ENCODE measurements at regions not wholly inside any gene's neighbourhood (a gene's known extent, or its start where the extent isn't known, plus 50 kb on each side); places are given as distances from the start of the nearest gene placed in this dataset.

DNA sequence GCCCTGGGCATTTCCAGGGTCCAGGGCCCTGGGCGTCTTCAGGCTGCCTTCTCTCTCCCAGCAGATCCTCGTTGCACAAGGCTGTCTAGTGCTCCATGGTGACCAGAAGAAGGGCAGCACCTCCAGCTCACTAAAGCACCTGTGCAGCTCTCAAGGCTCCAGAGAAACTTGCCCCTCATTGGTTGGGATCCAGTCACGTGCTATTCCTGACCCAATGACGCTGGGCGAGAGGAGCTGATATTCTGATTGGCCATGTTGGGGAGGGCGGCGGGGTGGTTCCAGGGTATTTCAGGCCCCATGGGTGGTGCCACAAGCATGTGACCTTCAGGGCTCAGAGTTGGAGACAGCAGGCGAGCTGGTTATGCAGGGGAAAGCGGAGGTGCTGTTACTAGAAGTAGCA is 309.1 kb downstream of the TOX3 start:
- no peak for TF ChIP-seq CTCF (IDR thresholded peaks at IDR 0.05)
- no peak for TF ChIP-seq ZFX (IDR thresholded peaks at IDR 0.05; ENCODE audit: borderline replicate concordance)
- H3K27ac ChIP-seq = no peak overlapping the region

- no peak overlapping the region for H3K27ac ChIP-seq
- no peak for TF ChIP-seq CTCF (IDR thresholded peaks at IDR 0.05)
- no peak for TF ChIP-seq ZFX (IDR thresholded peaks at IDR 0.05; ENCODE audit: borderline replicate concordance)
Observed at GRCh38 chr16:52235186-52235585, 311.8 kb downstream of the TOX3 start.

GRCh38 chr16:52234626-52235025 is 312.3 kb downstream of the TOX3 start:
- no peak overlapping the region for H3K27ac ChIP-seq
- TF ChIP-seq CTCF (IDR thresholded peaks at IDR 0.05) = no peak

GRCh38 chr16:52229471-52229870 is 317.5 kb downstream of the TOX3 start:
- no peak for TF ChIP-seq ZFX (IDR thresholded peaks at IDR 0.05; ENCODE audit: borderline replicate concordance)
- TF ChIP-seq CTCF (IDR thresholded peaks at IDR 0.05) = no peak
- H3K27ac ChIP-seq = no peak overlapping the region

GRCh38 chr16:52227851-52228250 is 319.1 kb downstream of the TOX3 start:
- no peak for TF ChIP-seq CTCF (IDR thresholded peaks at IDR 0.05)
- no peak for TF ChIP-seq ZFX (IDR thresholded peaks at IDR 0.05; ENCODE audit: borderline replicate concordance)
- no peak overlapping the region for H3K27ac ChIP-seq

- H3K27ac ChIP-seq = no peak overlapping the region
- no peak for TF ChIP-seq CTCF (IDR thresholded peaks at IDR 0.05)
- no peak for TF ChIP-seq ZFX (IDR thresholded peaks at IDR 0.05; ENCODE audit: borderline replicate concordance)
Observed at GRCh38 chr16:52212841-52213240, 334.1 kb downstream of the TOX3 start.

DNA sequence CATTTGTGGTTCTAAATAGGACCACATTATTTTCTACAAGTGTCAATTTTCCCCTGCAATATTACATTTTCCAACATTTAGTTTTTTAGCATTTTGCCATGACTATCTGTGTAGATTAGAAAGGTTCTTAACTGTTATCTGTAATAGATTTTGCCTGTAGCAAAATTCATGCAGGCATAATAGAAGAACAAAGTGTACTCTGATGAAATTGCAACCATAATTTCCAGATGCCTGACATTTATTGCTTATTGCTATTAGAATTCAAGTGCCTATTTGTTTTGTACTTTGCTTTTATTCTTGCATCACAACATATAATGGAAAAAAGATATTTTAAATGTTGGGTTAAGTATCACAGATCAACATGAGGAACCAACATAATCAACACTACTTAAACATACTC is 337.7 kb downstream of the TOX3 start:
- TF ChIP-seq CTCF (IDR thresholded peaks at IDR 0.05) (no peak), ZFX (IDR thresholded peaks at IDR 0.05; ENCODE audit: borderline replicate concordance) (no peak)
- H3K27ac ChIP-seq = peak overlapping the region; percentile 30; the same call in 1 of the 2 replicates
